ENCODE measurements at regions not wholly inside any gene's neighbourhood (a gene's known extent, or its start where the extent isn't known, plus 50 kb on each side); places are given as distances from the start of the nearest gene placed in this dataset.

DNA sequence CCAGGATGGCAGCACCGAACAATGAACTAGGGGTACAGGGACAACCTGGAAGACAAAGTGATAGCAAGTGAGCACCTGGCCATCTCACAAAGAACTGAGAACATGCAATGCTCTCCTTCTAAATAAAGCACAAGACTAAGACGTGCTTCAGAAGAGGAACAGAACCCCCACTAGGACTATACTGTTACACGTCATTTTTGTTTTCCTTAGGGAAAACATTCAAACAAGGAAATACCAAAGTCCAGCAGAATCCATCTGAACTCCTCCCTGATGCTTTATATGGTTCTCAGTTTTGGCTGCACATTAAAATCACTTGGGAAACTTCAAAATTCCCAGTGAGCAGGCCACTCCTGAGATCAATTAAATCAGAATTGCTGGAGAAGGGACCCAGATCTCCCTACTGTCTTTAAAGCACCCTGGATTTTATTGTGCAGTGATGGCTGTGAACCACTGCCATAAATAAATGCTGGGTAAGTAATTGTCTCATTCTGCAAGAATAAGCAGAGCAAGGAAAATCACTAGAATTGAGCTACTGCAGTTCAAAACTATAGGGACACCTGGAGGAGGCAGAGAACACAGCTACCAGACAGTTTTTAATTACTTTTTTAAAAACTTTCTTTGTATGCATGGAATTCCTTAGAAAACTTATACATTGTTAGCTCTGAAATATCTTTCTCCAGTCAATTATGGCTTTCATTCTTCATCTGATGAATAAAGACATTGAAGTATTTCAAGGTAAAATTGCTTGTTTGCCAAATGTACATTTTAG is 866.5 kb upstream of the GHITM start:
- no peaks in the 10 kb centered on the region for H3K9me3 ChIP-seq (ENCODE audit: low read length)
- H3K27ac ChIP-seq (ENCODE audit: low read length): no peak overlapping the region
- no peaks in the 10 kb centered on the region for H3K9me2 ChIP-seq (replicated peaks; ENCODE audit: low read length)
- no peak overlapping the region for H3K4me2 ChIP-seq (ENCODE audit: low read length)
- H3K36me3 ChIP-seq (ENCODE audit: low read depth, low read length): no peaks in the 10 kb centered on the region
- no TSS peak for BruUV-seq (replicated peaks)
- H3K4me3 ChIP-seq (ENCODE audit: low read length): no peak overlapping the region
- H3K27me3 ChIP-seq (ENCODE audit: low read length): no peaks in the 10 kb centered on the region
- no peak for ATAC-seq
- no peaks in the 10 kb centered on the region for H3F3A ChIP-seq (ENCODE audit: low read length, unreplicated experiment)
- H2AFZ ChIP-seq (ENCODE audit: low read length): no peak overlapping the region
- H3K9ac ChIP-seq (ENCODE audit: low read length): no peak overlapping the region
- intact Hi-C loops (cut with micrococcal nuclease): no loop called here
- H3K79me2 ChIP-seq (ENCODE audit: low read length): no peaks in the 10 kb centered on the region
- no peak for TF ChIP-seq EZH2phosphoT487 (IDR thresholded peaks at IDR 0.05; ENCODE audit: borderline replicate concordance, low read length)
- TF ChIP-seq EZH2 (IDR thresholded peaks at IDR 0.05; ENCODE audit: low read length, unreplicated experiment): no peak
- TF ChIP-seq, protein P1, sequence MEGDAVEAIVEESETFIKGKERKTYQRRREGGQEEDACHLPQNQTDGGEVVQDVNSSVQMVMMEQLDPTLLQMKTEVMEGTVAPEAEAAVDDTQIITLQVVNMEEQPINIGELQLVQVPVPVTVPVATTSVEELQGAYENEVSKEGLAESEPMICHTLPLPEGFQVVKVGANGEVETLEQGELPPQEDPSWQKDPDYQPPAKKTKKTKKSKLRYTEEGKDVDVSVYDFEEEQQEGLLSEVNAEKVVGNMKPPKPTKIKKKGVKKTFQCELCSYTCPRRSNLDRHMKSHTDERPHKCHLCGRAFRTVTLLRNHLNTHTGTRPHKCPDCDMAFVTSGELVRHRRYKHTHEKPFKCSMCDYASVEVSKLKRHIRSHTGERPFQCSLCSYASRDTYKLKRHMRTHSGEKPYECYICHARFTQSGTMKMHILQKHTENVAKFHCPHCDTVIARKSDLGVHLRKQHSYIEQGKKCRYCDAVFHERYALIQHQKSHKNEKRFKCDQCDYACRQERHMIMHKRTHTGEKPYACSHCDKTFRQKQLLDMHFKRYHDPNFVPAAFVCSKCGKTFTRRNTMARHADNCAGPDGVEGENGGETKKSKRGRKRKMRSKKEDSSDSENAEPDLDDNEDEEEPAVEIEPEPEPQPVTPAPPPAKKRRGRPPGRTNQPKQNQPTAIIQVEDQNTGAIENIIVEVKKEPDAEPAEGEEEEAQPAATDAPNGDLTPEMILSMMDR (conservative IDR thresholded peaks at IDR 0.05; ENCODE audit: low read depth, low read length): no peak
- H4K20me1 ChIP-seq (ENCODE audit: low read length): no peaks in the 10 kb centered on the region
- H3K4me1 ChIP-seq (ENCODE audit: insufficient read depth, low read length): no peaks in the 10 kb centered on the region
- ChIA-PET CTCF (no interaction called here), POLR2A (ENCODE audit: unreplicated experiment) (no interaction called here)
- no peak for DNase-seq

DNA sequence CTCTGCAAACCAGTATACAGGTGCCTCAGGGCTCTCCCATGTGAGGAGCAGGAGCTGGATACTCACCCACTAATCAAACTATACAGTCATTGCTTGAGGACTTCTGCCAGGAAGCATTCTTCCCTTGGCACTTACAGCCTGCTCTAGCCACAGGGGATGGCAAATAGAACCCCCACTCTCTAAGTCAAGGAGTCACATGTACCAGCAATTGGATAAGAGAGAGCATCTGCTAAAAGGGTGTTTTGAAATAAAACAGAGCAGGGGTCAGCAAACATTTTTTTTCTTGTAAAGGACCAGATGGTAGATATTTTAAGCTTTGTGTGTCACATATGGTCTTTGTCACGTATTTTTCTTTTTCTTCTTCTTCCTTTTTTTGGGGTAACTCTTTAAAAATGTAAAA is 865.2 kb upstream of the GHITM start:
- intact Hi-C loops (cut with micrococcal nuclease): no loop called here
- BruUV-seq (replicated peaks): no TSS peak
- no peaks in the 10 kb centered on the region for H3K79me2 ChIP-seq (ENCODE audit: low read length)
- ChIA-PET CTCF (no interaction called here), POLR2A (ENCODE audit: unreplicated experiment) (no interaction called here)
- TF ChIP-seq, protein P1 (conservative IDR thresholded peaks at IDR 0.05; ENCODE audit: low read depth, low read length): no peak
- TF ChIP-seq EZH2phosphoT487 (IDR thresholded peaks at IDR 0.05; ENCODE audit: borderline replicate concordance, low read length) (no peak), EZH2 (IDR thresholded peaks at IDR 0.05; ENCODE audit: low read length, unreplicated experiment) (no peak)
- no peaks in the 10 kb centered on the region for H3K9me2 ChIP-seq (replicated peaks; ENCODE audit: low read length)
- no peaks in the 10 kb centered on the region for H3K27me3 ChIP-seq (ENCODE audit: low read length)
- H3K36me3 ChIP-seq (ENCODE audit: low read depth, low read length): no peaks in the 10 kb centered on the region
- no peaks in the 10 kb centered on the region for H3K9me3 ChIP-seq (ENCODE audit: low read length)
- H3K9ac ChIP-seq (ENCODE audit: low read length): no peak overlapping the region
- DNase-seq (no peak), ATAC-seq (no peak)
- no peaks in the 10 kb centered on the region for H3K4me1 ChIP-seq (ENCODE audit: insufficient read depth, low read length)
- no peak overlapping the region for H3K4me2 ChIP-seq (ENCODE audit: low read length)
- H3F3A ChIP-seq (ENCODE audit: low read length, unreplicated experiment): no peaks in the 10 kb centered on the region
- H2AFZ ChIP-seq (ENCODE audit: low read length): no peak overlapping the region
- no peak overlapping the region for H3K4me3 ChIP-seq (ENCODE audit: low read length)
- no peak overlapping the region for H3K27ac ChIP-seq (ENCODE audit: low read length)
- no peaks in the 10 kb centered on the region for H4K20me1 ChIP-seq (ENCODE audit: low read length)

DNA sequence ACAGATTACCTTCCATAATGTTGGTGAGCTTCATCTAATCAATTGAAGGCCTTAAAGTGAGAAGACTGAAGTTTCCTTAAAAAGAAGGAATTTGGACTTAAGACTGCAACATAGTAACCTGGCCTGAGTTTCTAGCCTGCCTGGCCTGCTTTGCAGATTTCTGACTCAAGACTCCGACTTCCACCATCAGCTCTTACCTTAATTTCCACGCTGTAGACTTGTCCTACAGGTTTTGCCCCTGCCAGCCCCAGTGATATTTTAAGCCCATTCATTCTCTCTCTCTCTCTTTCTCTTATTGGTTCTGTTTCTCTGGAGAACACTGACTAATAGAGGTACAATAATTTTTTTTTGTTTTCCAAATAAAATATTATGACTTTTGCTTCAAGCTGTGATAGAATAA is 862.3 kb upstream of the GHITM start:
- Histone ChIP-seq H3K4me1 (ENCODE audit: insufficient read depth, low read length) (no peaks in the 10 kb centered on the region), H4K20me1 (ENCODE audit: low read length) (no peaks in the 10 kb centered on the region), H3K9me3 (ENCODE audit: low read length) (no peaks in the 10 kb centered on the region), H3K4me3 (ENCODE audit: low read length) (no peak overlapping the region), H3F3A (ENCODE audit: low read length, unreplicated experiment) (no peaks in the 10 kb centered on the region), H3K4me2 (ENCODE audit: low read length) (no peak overlapping the region), H2AFZ (ENCODE audit: low read length) (no peak overlapping the region), H3K27ac (ENCODE audit: low read length) (no peak overlapping the region), H3K9me2 (replicated peaks; ENCODE audit: low read length) (no peaks in the 10 kb centered on the region), H3K9ac (ENCODE audit: low read length) (no peak overlapping the region), H3K36me3 (ENCODE audit: low read depth, low read length) (no peaks in the 10 kb centered on the region), H3K79me2 (ENCODE audit: low read length) (no peaks in the 10 kb centered on the region), H3K27me3 (ENCODE audit: low read length) (no peaks in the 10 kb centered on the region)
- ATAC-seq (no peak), DNase-seq (no peak)
- ChIA-PET POLR2A (ENCODE audit: unreplicated experiment) (no interaction called here), CTCF (no interaction called here)
- no peak for TF ChIP-seq EZH2phosphoT487 (IDR thresholded peaks at IDR 0.05; ENCODE audit: borderline replicate concordance, low read length)
- TF ChIP-seq, protein P1 (conservative IDR thresholded peaks at IDR 0.05; ENCODE audit: low read depth, low read length): no peak
- no TSS peak for BruUV-seq (replicated peaks)
- intact Hi-C loops (cut with micrococcal nuclease): no loop called here

All from PC-3 (cell line).